ENCODE measurements at regions not wholly inside any gene's neighbourhood (a gene's known extent, or its start where the extent isn't known, plus 50 kb on each side); places are given as distances from the start of the nearest gene placed in this dataset.

DNA sequence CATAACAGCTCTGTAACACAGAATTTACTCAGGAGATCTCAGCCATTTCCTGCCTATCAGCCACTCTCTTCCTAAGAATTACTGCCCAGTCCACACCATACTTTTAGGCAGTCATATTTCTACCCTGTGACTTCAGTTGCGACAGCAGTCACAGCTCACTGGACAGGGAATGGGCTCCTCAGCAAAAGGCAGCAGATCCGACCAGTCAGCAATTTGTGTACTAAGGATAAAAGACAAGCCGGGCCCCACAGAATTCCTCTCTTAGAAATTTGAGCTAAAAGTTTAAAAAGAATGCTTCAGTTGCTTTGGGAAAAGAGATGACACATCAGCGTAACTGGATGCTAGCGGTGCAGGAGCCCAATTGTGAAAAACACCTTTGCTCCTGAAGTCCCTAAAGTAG, 172.1 kb downstream of the ENC1 start:
- H3K27ac ChIP-seq = no peak overlapping the region
- no peaks in the 10 kb centered on the region for H3K36me3 ChIP-seq
- intact Hi-C loops (cut with DNase I; ENCODE audit: low total_unique reads) = no loop called here
- H3K27me3 ChIP-seq = no peaks in the 10 kb centered on the region
- no peak for DNase-seq
- no peak for TF ChIP-seq POLR2A (IDR thresholded peaks at IDR 0.05)
- H3K4me3 ChIP-seq = no peak overlapping the region
- H3K9me3 ChIP-seq = no peaks in the 10 kb centered on the region
- no peaks in the 10 kb centered on the region for H3K4me1 ChIP-seq

GRCh38 chr5:74465724-74466123, 174.8 kb downstream of the ENC1 start:
- Histone ChIP-seq H3K4me1 (no peaks in the 10 kb centered on the region), H3K9me3 (no peaks in the 10 kb centered on the region)
- no peak for DNase-seq

GRCh38 chr5:74464512-74465209, 175.9 kb downstream of the ENC1 start:
- Histone ChIP-seq H3K9me3 (no peaks in the 10 kb centered on the region), H3K36me3 (no peaks in the 10 kb centered on the region), H3K4me3 (no peak overlapping the region), H3K27me3 (no peaks in the 10 kb centered on the region), H3K4me1 (no peaks in the 10 kb centered on the region), H3K27ac (no peak overlapping the region)
- TF ChIP-seq POLR2A (IDR thresholded peaks at IDR 0.05) = no peak
- TF ChIP-seq, protein P1, sequence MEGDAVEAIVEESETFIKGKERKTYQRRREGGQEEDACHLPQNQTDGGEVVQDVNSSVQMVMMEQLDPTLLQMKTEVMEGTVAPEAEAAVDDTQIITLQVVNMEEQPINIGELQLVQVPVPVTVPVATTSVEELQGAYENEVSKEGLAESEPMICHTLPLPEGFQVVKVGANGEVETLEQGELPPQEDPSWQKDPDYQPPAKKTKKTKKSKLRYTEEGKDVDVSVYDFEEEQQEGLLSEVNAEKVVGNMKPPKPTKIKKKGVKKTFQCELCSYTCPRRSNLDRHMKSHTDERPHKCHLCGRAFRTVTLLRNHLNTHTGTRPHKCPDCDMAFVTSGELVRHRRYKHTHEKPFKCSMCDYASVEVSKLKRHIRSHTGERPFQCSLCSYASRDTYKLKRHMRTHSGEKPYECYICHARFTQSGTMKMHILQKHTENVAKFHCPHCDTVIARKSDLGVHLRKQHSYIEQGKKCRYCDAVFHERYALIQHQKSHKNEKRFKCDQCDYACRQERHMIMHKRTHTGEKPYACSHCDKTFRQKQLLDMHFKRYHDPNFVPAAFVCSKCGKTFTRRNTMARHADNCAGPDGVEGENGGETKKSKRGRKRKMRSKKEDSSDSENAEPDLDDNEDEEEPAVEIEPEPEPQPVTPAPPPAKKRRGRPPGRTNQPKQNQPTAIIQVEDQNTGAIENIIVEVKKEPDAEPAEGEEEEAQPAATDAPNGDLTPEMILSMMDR (IDR thresholded peaks at IDR 0.05) = no peak
- intact Hi-C loops (cut with DNase I; ENCODE audit: low total_unique reads) = no loop called here
- no peak for DNase-seq

More at GRCh38 chr5:74465724-74466123, 174.8 kb downstream of the ENC1 start:
- Histone ChIP-seq H3K36me3 (no peaks in the 10 kb centered on the region), H3K27me3 (no peaks in the 10 kb centered on the region), H3K27ac (no peak overlapping the region), H3K4me3 (no peak overlapping the region)
- intact Hi-C loops (cut with DNase I; ENCODE audit: low total_unique reads) = no loop called here
- TF ChIP-seq, protein P1 (IDR thresholded peaks at IDR 0.05) = no peak
- no peak for TF ChIP-seq POLR2A (IDR thresholded peaks at IDR 0.05)

- Histone ChIP-seq H3K36me3 (no peaks in the 10 kb centered on the region), H3K27me3 (no peaks in the 10 kb centered on the region), H3K4me1 (no peaks in the 10 kb centered on the region), H3K9me3 (no peaks in the 10 kb centered on the region), H3K27ac (no peak overlapping the region), H3K4me3 (no peak overlapping the region)
- intact Hi-C loops (cut with DNase I; ENCODE audit: low total_unique reads) = no loop called here
- TF ChIP-seq POLR2A (IDR thresholded peaks at IDR 0.05) = no peak
- TF ChIP-seq, protein P1 (IDR thresholded peaks at IDR 0.05) = no peak
- no peak for DNase-seq
Measured at GRCh38 chr5:74462356-74462755, 178.2 kb downstream of the ENC1 start.

DNA sequence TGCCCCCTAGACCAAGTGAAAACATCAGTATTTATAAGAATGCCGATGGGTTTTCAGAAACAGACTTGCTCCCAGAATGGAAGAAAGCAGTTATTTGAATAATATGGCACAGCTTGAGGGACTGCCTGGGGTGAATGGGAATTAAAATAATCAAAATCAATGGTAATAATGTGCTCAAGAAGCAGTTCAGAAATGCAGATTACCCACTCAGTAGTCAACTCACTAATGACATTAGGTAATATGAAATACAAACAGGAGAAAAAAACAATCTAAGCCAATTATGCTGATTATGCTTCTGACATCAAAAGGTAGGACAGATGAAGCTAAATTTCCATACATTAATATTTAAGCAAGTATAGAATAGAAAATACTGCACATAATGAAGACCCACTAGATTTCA, 179.3 kb downstream of the ENC1 start:
- TF ChIP-seq, protein P1 (IDR thresholded peaks at IDR 0.05) = no peak
- TF ChIP-seq POLR2A (IDR thresholded peaks at IDR 0.05) = no peak
- no peaks in the 10 kb centered on the region for H3K4me1 ChIP-seq
- H3K4me3 ChIP-seq = no peak overlapping the region
- H3K27me3 ChIP-seq = no peaks in the 10 kb centered on the region
- no peaks in the 10 kb centered on the region for H3K36me3 ChIP-seq
- H3K9me3 ChIP-seq = no peaks in the 10 kb centered on the region
- H3K27ac ChIP-seq = no peak overlapping the region
- no peak for DNase-seq
- intact Hi-C loops (cut with DNase I; ENCODE audit: low total_unique reads) = no loop called here

GRCh38 chr5:74460694-74461093, 179.8 kb downstream of the ENC1 start:
- H3K4me3 ChIP-seq = no peak overlapping the region
- no peaks in the 10 kb centered on the region for H3K36me3 ChIP-seq
- H3K4me1 ChIP-seq = no peaks in the 10 kb centered on the region
- TF ChIP-seq, protein P1 (IDR thresholded peaks at IDR 0.05) = no peak
- no peak for TF ChIP-seq POLR2A (IDR thresholded peaks at IDR 0.05)
- H3K9me3 ChIP-seq = no peaks in the 10 kb centered on the region
- no peak overlapping the region for H3K27ac ChIP-seq
- H3K27me3 ChIP-seq = no peaks in the 10 kb centered on the region
- DNase-seq = no peak
- intact Hi-C loops (cut with DNase I; ENCODE audit: low total_unique reads) = no loop called here

All from uterus (tissue), 3 donors.